ENCODE measurements at regions not wholly inside any gene's neighbourhood (a gene's known extent, or its start where the extent isn't known, plus 50 kb on each side); places are given as distances from the start of the nearest gene placed in this dataset.
"Not testable (repeated sequence)": the region's sequence is repeated elsewhere in the genome, so short reads cannot be mapped to it uniquely, and the experiment has no call there.

GRCh38 chr16:79882340-79883005 is 281.9 kb upstream of the MAF start:
- H3K23me2 ChIP-seq (ENCODE audit: insufficient read length, low read depth, low read length, poor library complexity, severe bottlenecking) = no peaks in the 10 kb centered on the region
- H3K27me3 ChIP-seq (ENCODE audit: insufficient read depth, low read length) = no peaks in the 10 kb centered on the region
- no peak overlapping the region for H2BK12ac ChIP-seq (ENCODE audit: insufficient read length, low read depth, low read length)
- no CpG with 5 or more reads among the region's 8 CpGs for WGBS (ENCODE audit: extremely low coverage, insufficient read length, low lambda C conversion rate)
- no peak overlapping the region for H3K18ac ChIP-seq (ENCODE audit: insufficient read length, low read depth, low read length)
- TF ChIP-seq CTCF (conservative IDR thresholded peaks at IDR 0.05) = no peak
- no peak overlapping the region for H2AFZ ChIP-seq (ENCODE audit: low read length)
- H3K9me3 ChIP-seq (ENCODE audit: control insufficient read depth, low read depth, low read length) = no peaks in the 10 kb centered on the region
- H2BK120ac ChIP-seq (ENCODE audit: low read depth, low read length, poor library complexity, severe bottlenecking) = no peak overlapping the region
- Mint-ChIP-seq H3K27me3 (ENCODE audit: low read depth) (no peaks in the 10 kb centered on the region), H3K27ac (no peak overlapping the region), H3K9me3 (no peaks in the 10 kb centered on the region; a peak in 1 of 5 replicates), H3K4me1 (no peaks in the 10 kb centered on the region), H3K36me3 (ENCODE audit: insufficient read depth in 1 of 3, low read depth in 3 of 3) (no peaks in the 10 kb centered on the region), H3K4me3 (no peak overlapping the region)
- H3K23ac ChIP-seq (ENCODE audit: insufficient read length, low read depth, low read length) = no peak overlapping the region
- no peak overlapping the region for H3T11ph ChIP-seq (ENCODE audit: low read length)
- H3K4me2 ChIP-seq (ENCODE audit: insufficient read depth, insufficient read length, low read length) = no peak overlapping the region
- H3K4me1 ChIP-seq (ENCODE audit: insufficient read depth, low read length) = no peaks in the 10 kb centered on the region
- H3K56ac ChIP-seq (ENCODE audit: insufficient read length, low read depth, low read length) = no peak overlapping the region
- no peak overlapping the region for H3K14ac ChIP-seq (ENCODE audit: insufficient read depth, low read length)
- H3K79me1 ChIP-seq (ENCODE audit: insufficient read depth, low read depth, low read length, poor library complexity, severe bottlenecking) = no peaks in the 10 kb centered on the region
- no peak overlapping the region for H4K8ac ChIP-seq (replicated peaks; ENCODE audit: insufficient read length, low read depth, low read length)
- H3K4ac ChIP-seq (ENCODE audit: low read depth, low read length) = no peak overlapping the region
- no peak overlapping the region for H2BK20ac ChIP-seq (ENCODE audit: low read depth, low read length, poor library complexity, severe bottlenecking)
- no peak overlapping the region for H2BK5ac ChIP-seq (ENCODE audit: insufficient read length, low read length)
- no peak overlapping the region for H4K91ac ChIP-seq (ENCODE audit: insufficient read length, low read depth, low read length)
- no peak overlapping the region for H3K27ac ChIP-seq (ENCODE audit: insufficient read length, low read depth, low read length)
- H3K79me2 ChIP-seq (ENCODE audit: insufficient read depth, low read length) = no peaks in the 10 kb centered on the region
- no peak overlapping the region for H2BK15ac ChIP-seq (ENCODE audit: low read depth, low read length)
- H2AK5ac ChIP-seq (ENCODE audit: insufficient read length, low read length) = no peak overlapping the region
- no peaks in the 10 kb centered on the region for H4K20me1 ChIP-seq (ENCODE audit: control insufficient read depth, insufficient read depth, insufficient read length)
- no peak overlapping the region for H3K9ac ChIP-seq (ENCODE audit: extremely low read depth, insufficient read length, low read length)
- H4K5ac ChIP-seq (ENCODE audit: insufficient read length, low read depth, low read length) = no peak overlapping the region
- DNase-seq = no peak

GRCh38 chr16:79881107-79881506 is 280.6 kb upstream of the MAF start:
- not testable (repeated sequence) for DNase-seq; H3K4ac ChIP-seq (ENCODE audit: low read depth, low read length); H3K4me3 Mint-ChIP-seq; H4K5ac ChIP-seq (ENCODE audit: insufficient read length, low read depth, low read length); H3K18ac ChIP-seq (ENCODE audit: insufficient read length, low read depth, low read length); H3K23me2 ChIP-seq (ENCODE audit: insufficient read length, low read depth, low read length, poor library complexity, severe bottlenecking); H3K27ac Mint-ChIP-seq; H3K27ac ChIP-seq (ENCODE audit: insufficient read length, low read depth, low read length); H3K14ac ChIP-seq (ENCODE audit: insufficient read depth, low read length); H3T11ph ChIP-seq (ENCODE audit: low read length); H2BK5ac ChIP-seq (ENCODE audit: insufficient read length, low read length); H2AK5ac ChIP-seq (ENCODE audit: insufficient read length, low read length); H3K27me3 ChIP-seq (ENCODE audit: insufficient read depth, low read length); H2AFZ ChIP-seq (ENCODE audit: low read length); H4K20me1 ChIP-seq (ENCODE audit: control insufficient read depth, insufficient read depth, insufficient read length); H2BK12ac ChIP-seq (ENCODE audit: insufficient read length, low read depth, low read length); H3K23ac ChIP-seq (ENCODE audit: insufficient read length, low read depth, low read length); H2BK120ac ChIP-seq (ENCODE audit: low read depth, low read length, poor library complexity, severe bottlenecking); H3K4me1 ChIP-seq (ENCODE audit: insufficient read depth, low read length); H2BK20ac ChIP-seq (ENCODE audit: low read depth, low read length, poor library complexity, severe bottlenecking); H3K9me3 ChIP-seq (ENCODE audit: control insufficient read depth, low read depth, low read length); H3K27me3 Mint-ChIP-seq (ENCODE audit: low read depth); H3K79me1 ChIP-seq (ENCODE audit: insufficient read depth, low read depth, low read length, poor library complexity, severe bottlenecking); H4K8ac ChIP-seq (replicated peaks; ENCODE audit: insufficient read length, low read depth, low read length); H4K91ac ChIP-seq (ENCODE audit: insufficient read length, low read depth, low read length); H3K9ac ChIP-seq (ENCODE audit: extremely low read depth, insufficient read length, low read length); H3K4me2 ChIP-seq (ENCODE audit: insufficient read depth, insufficient read length, low read length); H3K56ac ChIP-seq (ENCODE audit: insufficient read length, low read depth, low read length); H3K36me3 Mint-ChIP-seq (ENCODE audit: insufficient read depth in 1 of 3, low read depth in 3 of 3); H2BK15ac ChIP-seq (ENCODE audit: low read depth, low read length); H3K79me2 ChIP-seq (ENCODE audit: insufficient read depth, low read length); H3K4me1 Mint-ChIP-seq; H3K9me3 Mint-ChIP-seq
- WGBS (ENCODE audit: extremely low coverage, insufficient read length, low lambda C conversion rate) = no CpG with 5 or more reads among the region's 9 CpGs

Data from H9 (cell line).